ENCODE measurements at regions not wholly inside any gene's neighbourhood (a gene's known extent, or its start where the extent isn't known, plus 50 kb on each side); places are given as distances from the start of the nearest gene placed in this dataset.
"Not testable (repeated sequence)": the region's sequence is repeated elsewhere in the genome, so short reads cannot be mapped to it uniquely, and the experiment has no call there.

DNA sequence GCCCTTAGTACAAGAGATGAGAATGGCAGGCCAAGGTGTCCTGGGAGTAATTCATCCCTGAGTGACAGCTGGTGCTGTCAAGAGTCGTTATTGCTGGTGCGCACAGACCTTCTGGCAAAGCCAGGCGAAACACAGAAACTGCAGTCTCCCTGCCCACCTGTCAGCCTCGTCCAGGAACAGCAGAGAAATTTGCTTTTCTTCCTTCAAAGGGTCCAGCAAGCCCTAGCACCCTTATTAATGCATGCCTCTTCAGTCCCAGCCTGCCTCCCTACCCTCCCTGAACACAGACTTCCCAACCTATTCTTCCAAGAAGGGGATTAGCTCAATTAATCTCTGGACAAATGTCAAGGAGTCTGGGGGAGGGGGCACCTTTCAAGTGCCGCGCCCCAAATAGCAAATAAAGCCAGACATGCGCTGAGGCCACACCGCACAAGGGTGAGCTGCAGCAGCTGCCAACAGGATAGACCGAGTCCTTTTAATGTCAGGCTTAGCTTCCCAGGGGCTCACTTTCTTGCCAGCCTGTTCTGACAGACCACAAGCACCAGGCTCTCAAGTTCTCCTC is 250.7 kb upstream of the RASGEF1B start:
- H3K4me3 ChIP-seq, result no peak overlapping the region
- no peak overlapping the region for H3K27ac ChIP-seq
- no peaks in the 10 kb centered on the region for H3K36me3 ChIP-seq
- H3K9me3 ChIP-seq, result no peaks in the 10 kb centered on the region
- no peaks in the 10 kb centered on the region for H3K27me3 ChIP-seq (replicated peaks; ENCODE audit: insufficient read depth)
- no peak for DNase-seq (ENCODE audit: low spot score)
- TF ChIP-seq CTCF (IDR thresholded peaks at IDR 0.05), result no peak
- H3K4me1 ChIP-seq (ENCODE audit: control insufficient read depth in 1 of 2, low read depth in 2 of 2), result peaks cover 0 to 9% of the 10 kb centered on the region in 2 donors
- no peak for ATAC-seq (ENCODE audit: insufficient number of reproducible peaks, low FRiP score, low read depth)

- no peaks in the 10 kb centered on the region for H3K27me3 ChIP-seq (replicated peaks; ENCODE audit: insufficient read depth)
- no peak overlapping the region for H3K27ac ChIP-seq
- no peaks in the 10 kb centered on the region for H3K36me3 ChIP-seq
- no peaks in the 10 kb centered on the region for H3K9me3 ChIP-seq
- ATAC-seq (ENCODE audit: insufficient number of reproducible peaks, low FRiP score, low read depth) (no peak), DNase-seq (ENCODE audit: low spot score) (no peak)
- TF ChIP-seq CTCF (IDR thresholded peaks at IDR 0.05), result no peak
- H3K4me3 ChIP-seq, result no peak overlapping the region
- no peaks in the 10 kb centered on the region for H3K4me1 ChIP-seq (ENCODE audit: control insufficient read depth in 1 of 2, low read depth in 2 of 2)
Observed at GRCh38 chr4:81715757-81716156, 244.1 kb upstream of the RASGEF1B start.

DNA sequence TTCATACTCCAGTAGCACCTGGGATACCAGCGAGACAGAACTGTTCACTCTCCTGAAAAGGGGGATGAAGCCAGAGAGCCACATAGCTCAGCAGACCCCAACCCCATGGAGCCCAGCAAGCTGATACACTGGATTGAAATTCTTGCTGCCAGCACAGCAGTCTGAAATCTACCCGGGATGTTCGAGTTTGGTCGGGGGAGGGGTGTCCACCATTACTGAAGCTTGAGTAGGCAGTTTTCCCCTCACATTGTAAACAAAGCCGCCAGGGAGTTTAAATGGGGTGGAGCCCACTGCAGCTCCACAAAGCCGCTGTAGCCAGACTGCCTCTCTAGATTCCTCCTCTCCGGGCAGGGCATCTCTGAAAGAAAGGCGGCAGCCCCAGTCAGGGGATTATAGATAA is 243.7 kb upstream of the RASGEF1B start:
- not testable (repeated sequence) for H3K9me3 ChIP-seq

DNA sequence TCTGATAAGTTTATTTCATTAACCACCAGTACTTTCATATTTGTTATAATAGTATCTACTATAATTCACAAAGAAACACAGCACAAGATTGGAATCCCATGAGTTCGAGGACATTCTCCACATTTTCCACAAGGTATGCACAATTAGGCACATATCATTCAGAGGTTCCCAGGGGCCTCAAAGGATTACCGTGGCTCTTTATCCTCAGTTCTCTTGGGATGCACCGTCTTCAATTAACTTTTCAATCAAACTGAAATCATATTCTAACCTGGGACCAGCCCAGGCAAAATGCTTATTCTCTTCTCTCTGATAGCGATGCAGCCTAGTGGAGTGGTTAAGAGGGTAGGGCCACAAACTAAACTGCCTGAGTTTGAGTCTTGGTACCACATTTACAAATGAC is 242.6 kb upstream of the RASGEF1B start:
- Histone ChIP-seq H3K4me3 (no peak overlapping the region), H3K27me3 (replicated peaks; ENCODE audit: insufficient read depth) (no peaks in the 10 kb centered on the region), H3K27ac (no peak overlapping the region), H3K36me3 (no peaks in the 10 kb centered on the region), H3K9me3 (no peaks in the 10 kb centered on the region), H3K4me1 (ENCODE audit: control insufficient read depth in 1 of 2, low read depth in 2 of 2) (no peaks in the 10 kb centered on the region)
- no peak for ATAC-seq (ENCODE audit: insufficient number of reproducible peaks, low FRiP score, low read depth)
- no peak for DNase-seq (ENCODE audit: low spot score)
- TF ChIP-seq CTCF (IDR thresholded peaks at IDR 0.05), result no peak

More for the DNA sequence above, 243.7 kb upstream of the RASGEF1B start:
- H3K4me1 ChIP-seq (ENCODE audit: control insufficient read depth in 1 of 2, low read depth in 2 of 2); H3K27me3 ChIP-seq (replicated peaks; ENCODE audit: insufficient read depth); H3K4me3 ChIP-seq; H3K27ac ChIP-seq; H3K36me3 ChIP-seq; DNase-seq (ENCODE audit: low spot score); ATAC-seq (ENCODE audit: insufficient number of reproducible peaks, low FRiP score, low read depth): not testable (repeated sequence)

GRCh38 chr4:81712714-81713113 is 241.0 kb upstream of the RASGEF1B start:
- no peak for TF ChIP-seq CTCF (IDR thresholded peaks at IDR 0.05)
- no peaks in the 10 kb centered on the region for H3K27me3 ChIP-seq (replicated peaks; ENCODE audit: insufficient read depth)
- DNase-seq (ENCODE audit: low spot score), result no peak
- no peaks in the 10 kb centered on the region for H3K4me1 ChIP-seq (ENCODE audit: control insufficient read depth in 1 of 2, low read depth in 2 of 2)
- no peak overlapping the region for H3K4me3 ChIP-seq
- no peaks in the 10 kb centered on the region for H3K36me3 ChIP-seq
- H3K9me3 ChIP-seq, result no peaks in the 10 kb centered on the region
- ATAC-seq (ENCODE audit: insufficient number of reproducible peaks, low FRiP score, low read depth), result no peak
- H3K27ac ChIP-seq, result no peak overlapping the region

DNA sequence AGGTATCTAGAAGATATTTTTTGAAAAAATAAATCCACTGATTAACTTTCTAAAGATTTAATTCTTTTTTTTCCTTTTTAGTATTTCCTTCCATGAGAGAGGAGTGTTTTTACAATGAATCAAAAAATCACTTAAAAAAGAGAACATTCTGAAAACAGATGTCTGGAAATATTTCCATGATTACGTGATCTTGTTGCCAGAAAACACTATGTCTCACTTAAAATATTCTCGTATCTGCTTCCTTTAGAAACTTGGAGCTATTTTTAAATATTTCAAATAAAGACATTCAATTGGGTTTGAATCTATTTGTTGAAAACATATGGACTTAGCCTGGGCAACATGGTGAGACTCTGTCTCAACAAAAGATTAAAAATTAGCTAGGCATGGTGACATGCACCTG is 232.8 kb upstream of the RASGEF1B start:
- no peaks in the 10 kb centered on the region for H3K9me3 ChIP-seq
- H3K4me1 ChIP-seq (ENCODE audit: control insufficient read depth in 1 of 2, low read depth in 2 of 2), result peaks cover 0 to 8% of the 10 kb centered on the region in 2 donors
- TF ChIP-seq CTCF (IDR thresholded peaks at IDR 0.05), result no peak
- H3K4me3 ChIP-seq, result no peak overlapping the region
- H3K27ac ChIP-seq, result no peak overlapping the region
- ATAC-seq (ENCODE audit: insufficient number of reproducible peaks, low FRiP score, low read depth), result no peak
- H3K36me3 ChIP-seq, result no peaks in the 10 kb centered on the region
- H3K27me3 ChIP-seq (replicated peaks; ENCODE audit: insufficient read depth), result no peaks in the 10 kb centered on the region
- DNase-seq (ENCODE audit: low spot score), result no peak

All from thoracic aorta (tissue), 2 donors.